HepG2 (cell line): ENCODE measurements at regions not wholly inside any gene's neighbourhood (a gene's known extent, or its start where the extent isn't known, plus 50 kb on each side); places are given as distances from the start of the nearest gene placed in this dataset.

Source experiments
- ATAC-seq: fragments of 200-7000 bp; cut with Tn5 transposase; 3 replicates; pipeline ENCODE4 v1.9.1; 2020; ENCODE audit warnings: mild to moderate bottlenecking, moderate library complexity
- BruUV-seq: library from RNA; stranded (reverse); fragments of 400-500 nt; replicated peaks from 2 replicates; lab custom pipeline; 2021; lab: Mats Ljungman, UMichigan
- CTCF ChIA-PET: fragments of 300-600 bp; formaldehyde crosslinking; extraction: SDS; loops from one replicate; lab custom pipeline; 2021; ENCODE audit warnings: low total read pairs, inconsistent platforms, low intra/inter-chr PET ratio; lab: Yijun Ruan, JAX
- POLR2A ChIA-PET: fragments of 350-600 bp; sonication (Branson Sonifier 250); formaldehyde crosslinking; loops from one replicate; lab custom pipeline; 2020; ENCODE audit warnings: antibody characterized with exemption, inconsistent platforms; lab: Yijun Ruan, JAX
- DNase-seq: peaks from one replicate; pipeline ENCODE4 v3.0.0-alpha.2; 2015; ENCODE audit warnings: low spot score
- FAIRE-seq: peaks from 3 replicates; lab custom pipeline; 2011; peaks lifted over from hg19 to GRCh38; lab: Jason Lieb, UNC
- H2AFZ ChIP-seq: one replicate; pipeline ENCODE4 v1.6.1; 2011; ENCODE audit warnings: low read length, inconsistent platforms
- H3K27ac ChIP-seq: fragments of 300-600 bp; 3 replicates; pipeline ENCODE4 v1.8.0; 2011; ENCODE audit warnings: mixed run types, mild to moderate bottlenecking, mixed read lengths, low read length, inconsistent platforms; ENCODE audit not compliant: insufficient read depth; ENCODE audit errors: extremely low read length
- H3K27me3 ChIP-seq, 2 experiments: fragments of 200-600 bp in 1 of 2; 2 replicates in 1 of 2; 3 replicates in 1 of 2; pipeline versions ENCODE4 v1.6.0 to v1.8.0; 2011; ENCODE audit warnings: low read length in 2 of 2, mild to moderate bottlenecking in 2 of 2, moderate library complexity in 2 of 2, inconsistent platforms in 1 of 2; ENCODE audit not compliant: insufficient read depth in 2 of 2, control insufficient read depth in 1 of 2
- H3K36me3 ChIP-seq, 2 experiments: fragments of 200-600 bp in 1 of 2; replicated peaks in 1 of 2; 2 replicates in 1 of 2; 3 replicates in 1 of 2; pipeline versions ENCODE4 v1.5.1 to v1.8.0; 2011; ENCODE audit warnings: low read length in 2 of 2, inconsistent platforms in 1 of 2; ENCODE audit not compliant: insufficient read depth in 2 of 2, control insufficient read depth in 1 of 2
- H3K4me1 ChIP-seq: 2 replicates; pipeline ENCODE4 v1.5.1; 2012; ENCODE audit warnings: low read length, inconsistent platforms; ENCODE audit not compliant: insufficient read depth
- H3K4me2 ChIP-seq: 2 replicates; pipeline ENCODE4 v1.6.0; 2011; ENCODE audit warnings: low read depth, low read length, inconsistent platforms
- H3K4me3 ChIP-seq, 3 experiments: fragments of 200-600 bp in 1 of 3; sonication (generic), shearing (Covaris generic) in 1 of 3; replicated peaks in 1 of 3; 2 replicates each; pipeline ENCODE4 v1.5.1; 2011 to 2016; ENCODE audit warnings: low read length in 3 of 3, inconsistent platforms in 2 of 3, low read depth in 2 of 3, mild to moderate bottlenecking in 2 of 3, control low read depth in 1 of 3, mixed read lengths in 1 of 3; ENCODE audit not compliant: insufficient read depth in 1 of 3
- H3K79me2 ChIP-seq: one replicate; pipeline ENCODE4 v1.6.1; 2011; ENCODE audit warnings: low read length, inconsistent platforms; ENCODE audit not compliant: insufficient read depth
- H3K9ac ChIP-seq: 2 replicates; pipeline ENCODE4 v1.6.0; 2011; ENCODE audit warnings: mild to moderate bottlenecking, low read depth, low read length, inconsistent platforms; ENCODE audit not compliant: insufficient read depth
- H3K9me3 ChIP-seq: 2 replicates; pipeline ENCODE4 v1.5.1; 2012; ENCODE audit warnings: mild to moderate bottlenecking, low read length
- H4K20me1 ChIP-seq: 2 replicates; pipeline ENCODE4 v1.6.0; 2011; ENCODE audit warnings: inconsistent platforms, mild to moderate bottlenecking, low read length, moderate library complexity; ENCODE audit not compliant: insufficient read depth
- AHR ChIP-seq: IDR thresholded peaks from 2 replicates; pipeline ENCODE4 v1.6.1; 2018; ENCODE audit warnings: missing genetic modification reagents, missing compliant biosample characterization
- ARHGAP35 ChIP-seq: sonication (generic); formaldehyde crosslinking; IDR thresholded peaks from 2 replicates; pipeline ENCODE4 v1.9.0; 2022; ENCODE audit warnings: mild to moderate bottlenecking, inconsistent platforms, moderate library complexity, missing genetic modification reagents, borderline replicate concordance
- CREB1 ChIP-seq, 2 experiments: fragments of 450-650 bp in 1 of 2; IDR thresholded peaks; 2 replicates each; pipeline ENCODE4 v1.6.1; 2016 to 2017; ENCODE audit warnings: control low read depth in 1 of 2, mild to moderate bottlenecking in 1 of 2, missing compliant biosample characterization in 1 of 2, missing genetic modification characterization in 1 of 2
- GABPA ChIP-seq, 2 experiments: IDR thresholded peaks; 2 replicates each; pipeline ENCODE4 v1.6.1; 2011 to 2016; ENCODE audit warnings: low read depth in 2 of 2, low read length in 1 of 2, missing biosample characterization in 1 of 2, missing genetic modification characterization in 1 of 2
- KDM1A ChIP-seq: IDR thresholded peaks from 2 replicates; pipeline ENCODE4 v1.6.1; 2016; ENCODE audit warnings: missing compliant biosample characterization
- NR2F1 ChIP-seq, 2 experiments: fragments of 450-650 bp in 1 of 2; formaldehyde crosslinking in 1 of 2; IDR thresholded peaks; 2 replicates each; pipeline versions ENCODE4 v1.5.0 to v1.6.1; 2016 to 2020; ENCODE audit warnings: mild to moderate bottlenecking in 1 of 2, missing compliant biosample characterization in 1 of 2, missing genetic modification reagents in 1 of 2, moderate library complexity in 1 of 2
- REXO4 ChIP-seq: sonication (generic); formaldehyde crosslinking; IDR thresholded peaks from 2 replicates; pipeline ENCODE4 v1.8.0; 2022; ENCODE audit warnings: missing genetic modification reagents, mild to moderate bottlenecking, borderline replicate concordance
- RFX5 ChIP-seq: IDR thresholded peaks from 2 replicates; pipeline ENCODE4 v1.6.1; 2011; ENCODE audit warnings: low read depth, low read length, improper control_type of control experiment
- SYNCRIP ChIP-seq: fragments of 200-400 bp; formaldehyde crosslinking; IDR thresholded peaks from 2 replicates; pipeline ENCODE4 v1.6.1; 2018; ENCODE audit warnings: mild to moderate bottlenecking, low read depth, low read length; ENCODE audit not compliant: insufficient read depth
- ZBTB21 ChIP-seq: sonication (generic); formaldehyde crosslinking; IDR thresholded peaks from 2 replicates; pipeline ENCODE4 v1.4.0; 2020; ENCODE audit warnings: missing genetic modification reagents
- ZKSCAN1 ChIP-seq: fragments of 150-350 bp; IDR thresholded peaks from 2 replicates; pipeline ENCODE4 v1.6.1; 2014; ENCODE audit warnings: low read length
- ZNF460 ChIP-seq: sonication (generic); formaldehyde crosslinking; IDR thresholded peaks from 2 replicates; pipeline ENCODE4 v1.5.1; 2020; ENCODE audit warnings: missing genetic modification reagents, mild to moderate bottlenecking, borderline replicate concordance
- ZNF629 ChIP-seq: sonication (generic); formaldehyde crosslinking; conservative IDR thresholded peaks from 2 replicates; pipeline ENCODE4 v1.5.0; 2020; ENCODE audit warnings: missing genetic modification reagents
- ZNF724P ChIP-seq: sonication (generic); formaldehyde crosslinking; IDR thresholded peaks from 2 replicates; pipeline ENCODE4 v1.8.0; 2022; ENCODE audit warnings: missing genetic modification reagents, borderline replicate concordance
- WGBS: methylation state at CpG from one replicate; pipeline ENCODE4 v1.1.6; 2017; ENCODE audit warnings: low lambda C conversion rate; 5-methylcytosine and 5-hydroxymethylcytosine counted together
- in situ Hi-C: cut with HindIII; loops from 2 replicates; pipeline ENCODE4 v1.10.0; 2017; ENCODE audit warnings: low pct_unique_long_range_greater_than_20kb; ENCODE audit not compliant: extremely low pct_ligation_motif_present
- intact Hi-C: fragments of 100-400 bp; cut with micrococcal nuclease; formaldehyde crosslinking; loops from one replicate; pipeline ENCODE4 v1.10.0; 2022; ENCODE audit not compliant: unreplicated experiment
- TF ChIP-seq, protein P1 (sequence below): IDR thresholded peaks from 2 replicates; pipeline ENCODE4 v1.6.1; 2016
- TF ChIP-seq, protein P2 (sequence below): sonication (generic); formaldehyde crosslinking; IDR thresholded peaks from 2 replicates; pipeline ENCODE4 v1.5.1; 2020; ENCODE audit warnings: mild to moderate bottlenecking, missing genetic modification reagents

DNA sequence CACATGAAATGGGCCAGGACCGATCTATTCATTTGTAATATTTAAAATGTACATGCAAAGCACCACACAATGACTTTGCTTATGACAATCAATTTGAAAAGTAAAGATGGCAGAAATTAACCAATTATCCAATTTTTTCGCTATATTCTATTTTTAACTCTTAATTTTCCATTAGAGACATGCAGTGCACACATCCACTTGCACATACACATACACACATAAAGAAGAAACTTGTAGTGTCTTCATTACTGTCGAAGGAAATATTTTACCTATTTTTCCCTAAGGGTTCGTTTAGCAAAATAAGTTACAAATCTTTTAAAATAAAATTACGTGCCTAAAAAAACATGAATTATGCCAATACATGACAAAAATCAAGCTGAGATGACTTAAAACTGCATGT, 194.3 kb upstream of the MDFIC2 start (continued):
- TF ChIP-seq ARHGAP35 (CRISPR knock-in tag) = no peak
- no peak for TF ChIP-seq KDM1A (CRISPR knock-in tag)

DNA sequence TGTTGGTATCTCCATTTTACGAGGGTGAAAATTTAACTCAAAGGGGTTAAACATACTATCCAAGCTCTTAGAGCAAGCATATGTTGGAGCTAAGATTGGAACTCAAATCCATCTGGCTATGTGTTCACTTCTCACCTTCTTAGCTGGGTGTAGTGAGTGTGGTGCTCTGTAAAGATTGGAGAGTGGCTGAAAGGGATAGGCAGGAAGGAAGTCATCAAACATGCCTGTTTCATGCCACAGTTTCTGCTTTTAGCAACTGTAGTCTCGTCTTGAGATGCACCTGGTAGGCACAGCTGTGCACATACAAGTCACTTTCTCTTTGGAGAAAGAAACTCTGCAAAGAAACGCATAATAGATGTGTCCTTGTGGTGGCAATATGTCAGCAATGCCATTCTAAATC, 189.1 kb upstream of the MDFIC2 start:
- Histone ChIP-seq H3K27ac (no peak overlapping the region), H3K9ac (no peak overlapping the region), H3K4me1 (no peaks in the 10 kb centered on the region), H3K4me3 (no peak overlapping the region), H3K27me3 (no peaks in the 10 kb centered on the region), H3K79me2 (no peaks in the 10 kb centered on the region), H3K36me3 (no peaks in the 10 kb centered on the region), H3K9me3 (no peaks in the 10 kb centered on the region; the same call in 1 of the 2 replicates), H4K20me1 (no peaks in the 10 kb centered on the region), H3K4me2 (no peak overlapping the region), H2AFZ (no peak overlapping the region)
- CTCF ChIA-PET = no interaction called here
- ATAC-seq (no peak), FAIRE-seq (no peak), DNase-seq (no peak)
- 0% methylated on average over 3 of the region's 3 CpGs for WGBS
- in situ Hi-C loops (no loop called here), intact Hi-C loops (no loop called here)
- POLR2A ChIA-PET = no interaction called here
- BruUV-seq = no TSS peak
- TF ChIP-seq ZNF629 (no peak), REXO4 (CRISPR knock-in tag) (no peak), ZBTB21 (CRISPR knock-in tag) (no peak), AHR (CRISPR knock-in tag) (no peak), ZNF460 (no peak), CREB1 (IDR thresholded peaks at IDR 0.05) (no peak), CREB1 (CRISPR knock-in tag; IDR thresholded peaks at IDR 0.05) (no peak), ZKSCAN1 (no peak), RFX5 (no peak), GABPA (IDR thresholded peaks at IDR 0.05; ENCODE audit: low read depth, low read length) (no peak), GABPA (CRISPR knock-in tag; IDR thresholded peaks at IDR 0.05; ENCODE audit: low read depth) (no peak), SYNCRIP (no peak), NR2F1 (CRISPR knock-in tag; IDR thresholded peaks at IDR 0.05) (no peak), ZNF724P (CRISPR knock-in tag) (no peak)
- TF ChIP-seq, protein P1, sequence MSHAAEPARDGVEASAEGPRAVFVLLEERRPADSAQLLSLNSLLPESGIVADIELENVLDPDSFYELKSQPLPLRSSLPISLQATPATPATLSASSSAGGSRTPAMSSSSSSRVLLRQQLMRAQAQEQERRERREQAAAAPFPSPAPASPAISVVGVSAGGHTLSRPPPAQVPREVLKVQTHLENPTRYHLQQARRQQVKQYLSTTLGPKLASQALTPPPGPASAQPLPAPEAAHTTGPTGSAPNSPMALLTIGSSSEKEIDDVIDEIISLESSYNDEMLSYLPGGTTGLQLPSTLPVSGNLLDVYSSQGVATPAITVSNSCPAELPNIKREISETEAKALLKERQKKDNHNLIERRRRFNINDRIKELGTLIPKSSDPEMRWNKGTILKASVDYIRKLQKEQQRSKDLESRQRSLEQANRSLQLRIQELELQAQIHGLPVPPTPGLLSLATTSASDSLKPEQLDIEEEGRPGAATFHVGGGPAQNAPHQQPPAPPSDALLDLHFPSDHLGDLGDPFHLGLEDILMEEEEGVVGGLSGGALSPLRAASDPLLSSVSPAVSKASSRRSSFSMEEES = no peak
- TF ChIP-seq, protein P2, sequence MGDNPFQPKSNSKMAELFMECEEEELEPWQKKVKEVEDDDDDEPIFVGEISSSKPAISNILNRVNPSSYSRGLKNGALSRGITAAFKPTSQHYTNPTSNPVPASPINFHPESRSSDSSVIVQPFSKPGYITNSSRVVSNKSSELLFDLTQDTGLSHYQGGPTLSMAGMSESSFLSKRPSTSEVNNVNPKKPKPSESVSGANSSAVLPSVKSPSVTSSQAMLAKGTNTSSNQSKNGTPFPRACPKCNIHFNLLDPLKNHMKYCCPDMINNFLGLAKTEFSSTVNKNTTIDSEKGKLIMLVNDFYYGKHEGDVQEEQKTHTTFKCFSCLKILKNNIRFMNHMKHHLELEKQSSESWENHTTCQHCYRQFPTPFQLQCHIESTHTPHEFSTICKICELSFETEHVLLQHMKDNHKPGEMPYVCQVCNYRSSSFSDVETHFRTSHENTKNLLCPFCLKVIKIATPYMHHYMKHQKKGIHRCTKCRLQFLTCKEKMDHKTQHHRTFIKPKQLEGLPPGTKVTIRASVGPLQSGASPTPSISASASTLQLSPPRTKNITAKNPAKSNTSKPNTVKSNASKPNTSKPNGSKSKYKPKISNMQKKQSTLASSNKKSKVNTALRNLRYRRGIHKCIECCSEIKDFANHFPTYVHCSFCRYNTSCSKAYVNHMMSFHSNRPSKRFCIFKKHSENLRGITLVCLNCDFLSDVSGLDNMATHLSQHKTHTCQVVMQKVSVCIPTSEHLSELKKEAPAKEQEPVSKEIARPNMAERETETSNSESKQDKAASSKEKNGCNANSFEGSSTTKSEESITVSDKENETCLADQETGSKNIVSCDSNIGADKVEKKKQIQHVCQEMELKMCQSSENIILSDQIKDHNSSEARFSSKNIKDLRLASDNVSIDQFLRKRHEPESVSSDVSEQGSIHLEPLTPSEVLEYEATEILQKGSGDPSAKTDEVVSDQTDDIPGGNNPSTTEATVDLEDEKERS (CRISPR knock-in tag) = no peak
